GM12878 (cell line): ENCODE measurements at regions not wholly inside any gene's neighbourhood (a gene's known extent, or its start where the extent isn't known, plus 50 kb on each side); places are given as distances from the start of the nearest gene placed in this dataset.

ENCODE experiments used
- BHLHE40 ChIP-seq, 2 experiments: fragments of 450-650 bp in 1 of 2; IDR thresholded peaks; 2 replicates each; pipeline ENCODE4 v1.6.1; 2011 to 2017; ENCODE audit warnings: low read depth in 2 of 2, borderline replicate concordance in 1 of 2, improper control_type of control experiment in 1 of 2, low read length in 1 of 2, mild to moderate bottlenecking in 1 of 2
- E2F4 ChIP-seq: IDR thresholded peaks from 2 replicates; pipeline ENCODE4 v1.6.1; 2012; ENCODE audit warnings: low read depth, low read length, improper control_type of control experiment
- MAX ChIP-seq: IDR thresholded peaks from 2 replicates; pipeline ENCODE4 v1.6.1; 2012; ENCODE audit warnings: low read depth, low read length, improper control_type of control experiment

- TF ChIP-seq BHLHE40 (IDR thresholded peaks at IDR 0.05; ENCODE audit: borderline replicate concordance in 1 of 2, low read depth in 2 of 2, low read length in 1 of 2) (no peak), MAX (no peak), E2F4 (no peak)
Measured at GRCh38 chr1:239067480-239067879, 318.9 kb upstream of the CHRM3 start.
